ENCODE measurements at regions not wholly inside any gene's neighbourhood (a gene's known extent, or its start where the extent isn't known, plus 50 kb on each side); places are given as distances from the start of the nearest gene placed in this dataset.

GRCh38 chr7:124130-124949, 68.0 kb upstream of the FAM20C start:
- DNase-seq, result peak; percentile 31

- no peak for DNase-seq
These were observed 67.3 kb upstream of the FAM20C start for GRCh38 chr7:125061-125475.

- DNase-seq, result no peak
These were observed 66.7 kb upstream of the FAM20C start for GRCh38 chr7:125661-126060.

- no peak for DNase-seq
These were observed 66.0 kb upstream of the FAM20C start for GRCh38 chr7:126368-126767.

- no peak for DNase-seq
These were observed 65.2 kb upstream of the FAM20C start for GRCh38 chr7:127064-127598.

- DNase-seq, result no peak
These were observed 63.9 kb upstream of the FAM20C start for GRCh38 chr7:128171-129080.

- DNase-seq, result no peak
These were observed 62.8 kb upstream of the FAM20C start for GRCh38 chr7:129366-130221.

GRCh38 chr7:130222-130572, 62.2 kb upstream of the FAM20C start:
- DNase-seq, result no peak

GRCh38 chr7:130875-131780, 61.2 kb upstream of the FAM20C start:
- no peak for DNase-seq

- DNase-seq, result no peak
These were observed 60.4 kb upstream of the FAM20C start for GRCh38 chr7:131781-132482.

GRCh38 chr7:132899-133298, 59.5 kb upstream of the FAM20C start:
- DNase-seq, result no peak

- no peak for DNase-seq
These were observed 58.9 kb upstream of the FAM20C start for GRCh38 chr7:133470-133869.

- DNase-seq, result no peak
These were observed 58.3 kb upstream of the FAM20C start for GRCh38 chr7:134029-134428.

- no peak for DNase-seq
These were observed 57.7 kb upstream of the FAM20C start for GRCh38 chr7:134561-135256.

GRCh38 chr7:135257-135653, 57.1 kb upstream of the FAM20C start:
- no peak for DNase-seq

- no peak for DNase-seq
These were observed 56.4 kb upstream of the FAM20C start for GRCh38 chr7:135731-136645.

- DNase-seq, result no peak
These were observed 55.1 kb upstream of the FAM20C start for GRCh38 chr7:137094-137891.

- DNase-seq, result no peak
These were observed 53.2 kb upstream of the FAM20C start for GRCh38 chr7:139131-139530.

Measured in DMS53 (cell line).